Adrenal gland (tissue), 9 donors: ENCODE measurements at regions not wholly inside any gene's neighbourhood (a gene's known extent, or its start where the extent isn't known, plus 50 kb on each side); places are given as distances from the start of the nearest gene placed in this dataset.
A peak's percentile ranks its signal among the peaks of the same experiment; 100 is the strongest.

ENCODE experiments used
- DNase-seq, 7 donors: peaks; one replicate each; pipeline ENCODE4 v3.0.0-alpha.2; 2019 to 2020
- H3K27ac ChIP-seq, 5 donors: fragments of 200-600 bp; sonication (generic) in 4 of 5; 1 replicate in 3 of 5; 2 replicates in 2 of 5; pipeline versions ENCODE4 v1.5.1 to v1.8.0; 2016 to 2020; ENCODE audit warnings: mild to moderate bottlenecking in 1 of 5
- H3K27me3 ChIP-seq: fragments of 200-600 bp; 2 replicates; pipeline ENCODE4 v1.8.0; 2021
- H3K36me3 ChIP-seq, 2 donors: fragments of 200-600 bp; replicated peaks in 1 of 2; 1 replicate in 1 of 2; 2 replicates in 1 of 2; pipeline versions ENCODE4 v1.5.1 to v1.8.0; 2018 to 2022
- H3K4me1 ChIP-seq, 2 donors: fragments of 200-600 bp; replicated peaks in 1 of 2; 1 replicate in 1 of 2; 2 replicates in 1 of 2; pipeline versions ENCODE4 v1.5.1 to v1.8.0; 2018 to 2021
- H3K4me3 ChIP-seq, 4 donors: fragments of 200-600 bp; sonication (generic) in 3 of 4; one replicate each; pipeline ENCODE4 v1.5.1; 2016 to 2018
- H3K9me3 ChIP-seq, 3 donors: fragments of 200-600 bp; sonication (generic) in 1 of 3; replicated peaks in 1 of 3; 1 replicate in 2 of 3; 2 replicates in 1 of 3; pipeline versions ENCODE4 v1.5.1 to v1.8.0; 2016 to 2021
- CTCF ChIP-seq, 6 experiments: fragments of 450-650 bp in 4 of 6; fragments of 200-600 bp in 2 of 6; sonication (generic) in 1 of 6; IDR thresholded peaks; 1 replicate in 5 of 6; 2 replicates in 1 of 6; pipeline versions ENCODE4 v1.5.1 to v1.8.0; 2016 to 2021; ENCODE audit warnings: antibody characterized with exemption in 6 of 6, mild to moderate bottlenecking in 2 of 6, moderate library complexity in 1 of 6
- POLR2A ChIP-seq, 2 donors: fragments of 450-650 bp; IDR thresholded peaks; one replicate each; pipeline ENCODE4 v1.6.1; 2017; ENCODE audit warnings: antibody characterized with exemption in 2 of 2, mild to moderate bottlenecking in 2 of 2, moderate library complexity in 1 of 2
- WGBS, 4 donors: extraction: QIAGEN DNeasy Blood & Tissue Kit in 2 of 4; methylation state at CpG; one replicate each; pipeline versions ENCODE4 v1.1.5 to v1.1.7; 2013 to 2017; 5-methylcytosine and 5-hydroxymethylcytosine counted together
- intact Hi-C, 2 donors: fragments of 100-400 bp; cut with DNase I; formaldehyde crosslinking; loops; one replicate each; pipeline versions ENCODE4 v1.14.1 to v1.15.0; 2022 to 2023
- donor health status: healthy with polysubstance abuse.
- donor health status: Bipolar disorder and iron deficiency.
- donor health status: DM: yes; HTN: yes; CAD: no.
- donor health status: DM: no; HTN: no; CAD: no.
- donor health status: DM: no; HTN: no; CAD: no.

GRCh38 chr6:132087391-132087790, 136.2 kb upstream of the CCN2 start:
- 49 to 63% (median 55%) methylated on average over 2 of the region's 2 CpGs for WGBS, 4 donors
- DNase-seq, result no peak
- TF ChIP-seq POLR2A (IDR thresholded peaks at IDR 0.05) (no peak), CTCF (IDR thresholded peaks at IDR 0.05) (no peak)
- no peak overlapping the region for H3K4me3 ChIP-seq
- no peaks in the 10 kb centered on the region for H3K27me3 ChIP-seq
- intact Hi-C loops, result no loop called here
- no peaks in the 10 kb centered on the region for H3K4me1 ChIP-seq
- H3K27ac ChIP-seq, result no peak overlapping the region
- H3K9me3 ChIP-seq, result peaks cover 0 to 4% (median 0%) of the 10 kb centered on the region in 3 donors
- no peaks in the 10 kb centered on the region for H3K36me3 ChIP-seq

- Histone ChIP-seq H3K27me3 (no peaks in the 10 kb centered on the region), H3K9me3 (peaks cover 0 to 4% (median 0%) of the 10 kb centered on the region in 3 donors), H3K4me3 (no peak overlapping the region), H3K4me1 (no peaks in the 10 kb centered on the region), H3K36me3 (no peaks in the 10 kb centered on the region), H3K27ac (no peak overlapping the region)
- no peak for DNase-seq
- TF ChIP-seq CTCF (IDR thresholded peaks at IDR 0.05) (no peak), POLR2A (IDR thresholded peaks at IDR 0.05) (no peak)
- 63 to 77% (median 69%) methylated on average over 5 of the region's 5 CpGs for WGBS, 4 donors
- intact Hi-C loops, result no loop called here
Observed at GRCh38 chr6:132085731-132086130, 134.6 kb upstream of the CCN2 start.

GRCh38 chr6:132084811-132085509, 133.8 kb upstream of the CCN2 start:
- intact Hi-C loops, result no loop called here
- DNase-seq, result no peak
- no peaks in the 10 kb centered on the region for H3K27me3 ChIP-seq
- TF ChIP-seq POLR2A (IDR thresholded peaks at IDR 0.05) (no peak), CTCF (IDR thresholded peaks at IDR 0.05) (no peak)
- 69 to 80% (median 74%) methylated on average over 3 of the region's 3 CpGs for WGBS, 4 donors
- H3K36me3 ChIP-seq, result no peaks in the 10 kb centered on the region
- no peaks in the 10 kb centered on the region for H3K4me1 ChIP-seq
- peak overlapping the region in 1 of 5 donors; percentile 13 for H3K27ac ChIP-seq
- peaks cover 0 to 4% (median 0%) of the 10 kb centered on the region in 3 donors for H3K9me3 ChIP-seq
- no peak overlapping the region for H3K4me3 ChIP-seq

- TF ChIP-seq POLR2A (IDR thresholded peaks at IDR 0.05) (no peak), CTCF (IDR thresholded peaks at IDR 0.05) (no peak)
- DNase-seq, result no peak
- Histone ChIP-seq H3K36me3 (no peaks in the 10 kb centered on the region), H3K4me1 (no peaks in the 10 kb centered on the region), H3K9me3 (peaks cover 0 to 4% (median 0%) of the 10 kb centered on the region in 3 donors), H3K27ac (no peak overlapping the region), H3K27me3 (no peaks in the 10 kb centered on the region), H3K4me3 (no peak overlapping the region)
- intact Hi-C loops, result no loop called here
- 64 to 82% (median 69%) methylated on average over 2 of the region's 2 CpGs for WGBS, 4 donors
Observed at GRCh38 chr6:132082421-132082820, 131.2 kb upstream of the CCN2 start.
